ENCODE measurements at regions not wholly inside any gene's neighbourhood (a gene's known extent, or its start where the extent isn't known, plus 50 kb on each side); places are given as distances from the start of the nearest gene placed in this dataset.

GRCh38 chr2:239539776-239540100 lies 138.9 kb upstream of the HDAC4 start (continued):
- no peak for TF ChIP-seq BACH1 (IDR thresholded peaks at IDR 0.05; ENCODE audit: borderline replicate concordance)

GRCh38 chr2:239539083-239539775 lies 138.4 kb upstream of the HDAC4 start:
- Histone ChIP-seq H3K79me2 (ENCODE audit: control insufficient read depth, insufficient read depth, low read length) (no peaks in the 10 kb centered on the region), H3K27me3 (replicated peaks in 1 of 2; ENCODE audit: control insufficient read depth in 2 of 2, insufficient read depth in 2 of 2, low read length in 1 of 2) (peaks cover 0 to 4% of the 10 kb centered on the region in 2 experiments; a peak in 2 of 4 replicates), H3K9ac (ENCODE audit: control insufficient read depth, insufficient read depth, low read length) (no peak overlapping the region), H3K27ac (ENCODE audit: control insufficient read depth, insufficient read depth) (no peak overlapping the region), H3K4me2 (ENCODE audit: control insufficient read depth, insufficient read depth) (no peak overlapping the region), H2AFZ (ENCODE audit: control insufficient read depth, low read depth, low read length) (no peak overlapping the region), H3K9me3 (replicated peaks; ENCODE audit: control insufficient read depth, insufficient read depth, low read length) (no peaks in the 10 kb centered on the region), H4K20me1 (ENCODE audit: control insufficient read depth, insufficient read depth) (no peaks in the 10 kb centered on the region), H3K4me3 (no peak overlapping the region), H3K4me1 (ENCODE audit: control insufficient read depth, insufficient read depth, low read length) (no peaks in the 10 kb centered on the region), H3K36me3 (ENCODE audit: control insufficient read depth in 2 of 2, insufficient read depth in 2 of 2, low read length in 1 of 2) (no peaks in the 10 kb centered on the region)
- DNase-seq (ENCODE audit: low read depth, low spot score) (no peak), FAIRE-seq (no peak), ATAC-seq (no peak)
- intact Hi-C loops (cut with micrococcal nuclease; ENCODE audit: unreplicated experiment): no loop called here
- BruUV-seq (replicated peaks): no TSS peak
- WGBS (ENCODE audit: insufficient coverage, insufficient replicate concordance, low lambda C conversion rate, missing lambda C conversion rate): 20% methylated on average over 6 of the region's 7 CpGs
- RAD21 ChIA-PET (ENCODE audit: unreplicated experiment): no interaction called here
- SMC1A ChIA-PET (ENCODE audit: uncharacterized antibody, unreplicated experiment): no interaction called here
- in situ Hi-C loops (cut with MboI): no loop called here
- CTCF ChIA-PET: interaction anchor here (0.7 kb wide), 1 partner anchor 155 kb away, joined by 3 read pairs; no protein-coding TSS in a partner anchor
- POLR2A ChIA-PET: no interaction called here
- TF ChIP-seq SMAD5 (IDR thresholded peaks at IDR 0.05; ENCODE audit: low read depth) (no peak), TCF7 (IDR thresholded peaks at IDR 0.05; ENCODE audit: borderline replicate concordance) (no peak), NR2F1 (conservative IDR thresholded peaks at IDR 0.05) (no peak), YBX1 (IDR thresholded peaks at IDR 0.05) (no peak), RBBP5 (conservative IDR thresholded peaks at IDR 0.05) (no peak), ATF3 (IDR thresholded peaks at IDR 0.05; ENCODE audit: borderline replicate concordance, extremely low read depth, low read depth, low read length) (no peak), PAX5 (IDR thresholded peaks at IDR 0.05; ENCODE audit: borderline replicate concordance, low read depth, low read length) (no peak), ZNF592 (IDR thresholded peaks at IDR 0.05) (no peak), USF2 (IDR thresholded peaks at IDR 0.05; ENCODE audit: borderline replicate concordance, low read depth, low read length) (no peak), KDM1A (IDR thresholded peaks at IDR 0.05; ENCODE audit: borderline replicate concordance) (no peak), CBFB (IDR thresholded peaks at IDR 0.05; ENCODE audit: low read depth) (no peak), SUPT20H (IDR thresholded peaks at IDR 0.05; ENCODE audit: borderline replicate concordance, control insufficient read depth, low read depth, low read length) (no peak), E4F1 (IDR thresholded peaks at IDR 0.05; ENCODE audit: borderline replicate concordance, partially characterized antibody) (no peak), CBX3 (IDR thresholded peaks at IDR 0.05; ENCODE audit: borderline replicate concordance, low read depth) (no peak)

Measured in GM12878 (cell line).